ENCODE measurements at regions not wholly inside any gene's neighbourhood (a gene's known extent, or its start where the extent isn't known, plus 50 kb on each side); places are given as distances from the start of the nearest gene placed in this dataset.

GRCh38 chr10:125389648-125390047, 229.3 kb upstream of the CTBP2 start:
- no peak for TF ChIP-seq CTCF (IDR thresholded peaks at IDR 0.05; ENCODE audit: low read depth, low read length, missing control alignments)
- in situ Hi-C loops (cut with HindIII; ENCODE audit: low pct_ligation_motif_present, low sequenced_read_pairs): no loop called here
- no peaks in the 10 kb centered on the region for H3K27me3 ChIP-seq (replicated peaks)
- DNase-seq: no peak
- H3K27ac ChIP-seq: no peak overlapping the region
- H3K4me3 ChIP-seq (ENCODE audit: low read depth, low read length): no peak overlapping the region
- no peaks in the 10 kb centered on the region for H3K36me3 ChIP-seq (replicated peaks)

- H3K4me3 ChIP-seq (ENCODE audit: low read depth, low read length): no peak overlapping the region
- no peaks in the 10 kb centered on the region for H3K27me3 ChIP-seq (replicated peaks)
- DNase-seq: no peak
- no peaks in the 10 kb centered on the region for H3K36me3 ChIP-seq (replicated peaks)
- no peak for TF ChIP-seq CTCF (IDR thresholded peaks at IDR 0.05; ENCODE audit: low read depth, low read length, missing control alignments)
- in situ Hi-C loops (cut with HindIII; ENCODE audit: low pct_ligation_motif_present, low sequenced_read_pairs): no loop called here
- no peak overlapping the region for H3K27ac ChIP-seq
Measured at GRCh38 chr10:125379592-125379991, 219.2 kb upstream of the CTBP2 start.

- TF ChIP-seq CTCF (IDR thresholded peaks at IDR 0.05; ENCODE audit: low read depth, low read length, missing control alignments): no peak
- Histone ChIP-seq H3K4me3 (ENCODE audit: low read depth, low read length) (no peak overlapping the region), H3K27ac (no peak overlapping the region), H3K36me3 (replicated peaks) (no peaks in the 10 kb centered on the region), H3K27me3 (replicated peaks) (no peaks in the 10 kb centered on the region)
- DNase-seq: peak; percentile 12
- in situ Hi-C loops (cut with HindIII; ENCODE audit: low pct_ligation_motif_present, low sequenced_read_pairs): no loop called here
Measured at GRCh38 chr10:125377368-125377767, 217.0 kb upstream of the CTBP2 start.

- no peak overlapping the region for H3K27ac ChIP-seq
- DNase-seq: no peak
- TF ChIP-seq CTCF (IDR thresholded peaks at IDR 0.05; ENCODE audit: low read depth, low read length, missing control alignments): peak; percentile 5
- H3K36me3 ChIP-seq (replicated peaks): no peaks in the 10 kb centered on the region
- H3K27me3 ChIP-seq (replicated peaks): no peaks in the 10 kb centered on the region
- in situ Hi-C loops (cut with HindIII; ENCODE audit: low pct_ligation_motif_present, low sequenced_read_pairs): no loop called here
- no peak overlapping the region for H3K4me3 ChIP-seq (ENCODE audit: low read depth, low read length)
Measured at GRCh38 chr10:125375210-125375609, 214.8 kb upstream of the CTBP2 start.

GRCh38 chr10:125373546-125373945, 213.2 kb upstream of the CTBP2 start:
- no peak for DNase-seq
- TF ChIP-seq CTCF (IDR thresholded peaks at IDR 0.05; ENCODE audit: low read depth, low read length, missing control alignments): no peak
- in situ Hi-C loops (cut with HindIII; ENCODE audit: low pct_ligation_motif_present, low sequenced_read_pairs): no loop called here
- no peak overlapping the region for H3K4me3 ChIP-seq (ENCODE audit: low read depth, low read length)
- H3K27me3 ChIP-seq (replicated peaks): no peaks in the 10 kb centered on the region
- H3K27ac ChIP-seq: no peak overlapping the region
- no peaks in the 10 kb centered on the region for H3K36me3 ChIP-seq (replicated peaks)

- H3K4me3 ChIP-seq (ENCODE audit: low read depth, low read length): no peak overlapping the region
- H3K36me3 ChIP-seq (replicated peaks): no peaks in the 10 kb centered on the region
- no peak overlapping the region for H3K27ac ChIP-seq
- H3K27me3 ChIP-seq (replicated peaks): no peaks in the 10 kb centered on the region
- TF ChIP-seq CTCF (IDR thresholded peaks at IDR 0.05; ENCODE audit: low read depth, low read length, missing control alignments): peak; percentile 12
- in situ Hi-C loops (cut with HindIII; ENCODE audit: low pct_ligation_motif_present, low sequenced_read_pairs): no loop called here
- DNase-seq: no peak
Measured at GRCh38 chr10:125370578-125370977, 210.2 kb upstream of the CTBP2 start.
